GM12878 (cell line): ENCODE measurements at regions not wholly inside any gene's neighbourhood (a gene's known extent, or its start where the extent isn't known, plus 50 kb on each side); places are given as distances from the start of the nearest gene placed in this dataset.

Experiments
- CTCF ChIP-seq, 3 experiments: IDR thresholded peaks in 2 of 3; conservative IDR thresholded peaks in 1 of 3; 2 replicates each; pipeline ENCODE4 v1.5.1; 2011; ENCODE audit warnings: low read depth in 3 of 3, low read length in 3 of 3, mild to moderate bottlenecking in 3 of 3, control low read depth in 2 of 3, moderate library complexity in 2 of 3, inconsistent platforms in 1 of 3, mixed read lengths in 1 of 3; ENCODE audit not compliant: control insufficient read depth in 2 of 3, insufficient read depth in 1 of 3; ENCODE audit errors: extremely low read depth in 1 of 3
- TF ChIP-seq, protein P1 (sequence below): fragments of 450-650 bp; IDR thresholded peaks from 2 replicates; pipeline ENCODE4 v1.6.1; 2017; ENCODE audit warnings: mild to moderate bottlenecking, moderate library complexity

DNA sequence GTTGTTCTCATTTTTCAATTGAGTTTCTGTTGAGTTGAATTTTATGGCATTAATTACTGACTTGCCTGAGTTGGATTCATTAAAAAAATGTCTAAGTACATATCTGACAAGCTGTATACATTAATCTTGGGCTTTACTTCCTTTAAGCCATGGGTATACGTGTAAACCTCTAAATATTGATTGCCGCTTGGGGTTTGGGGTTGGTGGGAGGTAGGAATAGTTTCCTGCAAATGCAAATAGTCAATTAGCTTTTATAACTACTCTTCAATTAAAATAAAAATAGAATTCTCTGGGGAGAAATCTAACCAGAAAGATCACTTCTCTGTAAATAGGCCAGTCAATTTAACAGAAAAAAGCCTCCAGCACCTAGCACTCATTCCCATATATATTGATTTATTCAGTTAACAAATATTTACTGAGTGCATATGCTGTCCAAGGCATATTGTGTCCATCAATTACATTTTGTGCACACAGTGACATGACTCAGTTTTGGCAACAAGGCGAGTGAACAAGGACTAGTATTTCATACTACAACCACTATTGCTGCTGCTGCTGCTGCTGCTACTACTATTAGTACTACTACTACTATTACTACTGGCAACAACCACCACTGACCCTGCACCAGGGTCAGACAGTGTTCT, 306.8 kb downstream of the RFC3 start:
- TF ChIP-seq, protein P1, sequence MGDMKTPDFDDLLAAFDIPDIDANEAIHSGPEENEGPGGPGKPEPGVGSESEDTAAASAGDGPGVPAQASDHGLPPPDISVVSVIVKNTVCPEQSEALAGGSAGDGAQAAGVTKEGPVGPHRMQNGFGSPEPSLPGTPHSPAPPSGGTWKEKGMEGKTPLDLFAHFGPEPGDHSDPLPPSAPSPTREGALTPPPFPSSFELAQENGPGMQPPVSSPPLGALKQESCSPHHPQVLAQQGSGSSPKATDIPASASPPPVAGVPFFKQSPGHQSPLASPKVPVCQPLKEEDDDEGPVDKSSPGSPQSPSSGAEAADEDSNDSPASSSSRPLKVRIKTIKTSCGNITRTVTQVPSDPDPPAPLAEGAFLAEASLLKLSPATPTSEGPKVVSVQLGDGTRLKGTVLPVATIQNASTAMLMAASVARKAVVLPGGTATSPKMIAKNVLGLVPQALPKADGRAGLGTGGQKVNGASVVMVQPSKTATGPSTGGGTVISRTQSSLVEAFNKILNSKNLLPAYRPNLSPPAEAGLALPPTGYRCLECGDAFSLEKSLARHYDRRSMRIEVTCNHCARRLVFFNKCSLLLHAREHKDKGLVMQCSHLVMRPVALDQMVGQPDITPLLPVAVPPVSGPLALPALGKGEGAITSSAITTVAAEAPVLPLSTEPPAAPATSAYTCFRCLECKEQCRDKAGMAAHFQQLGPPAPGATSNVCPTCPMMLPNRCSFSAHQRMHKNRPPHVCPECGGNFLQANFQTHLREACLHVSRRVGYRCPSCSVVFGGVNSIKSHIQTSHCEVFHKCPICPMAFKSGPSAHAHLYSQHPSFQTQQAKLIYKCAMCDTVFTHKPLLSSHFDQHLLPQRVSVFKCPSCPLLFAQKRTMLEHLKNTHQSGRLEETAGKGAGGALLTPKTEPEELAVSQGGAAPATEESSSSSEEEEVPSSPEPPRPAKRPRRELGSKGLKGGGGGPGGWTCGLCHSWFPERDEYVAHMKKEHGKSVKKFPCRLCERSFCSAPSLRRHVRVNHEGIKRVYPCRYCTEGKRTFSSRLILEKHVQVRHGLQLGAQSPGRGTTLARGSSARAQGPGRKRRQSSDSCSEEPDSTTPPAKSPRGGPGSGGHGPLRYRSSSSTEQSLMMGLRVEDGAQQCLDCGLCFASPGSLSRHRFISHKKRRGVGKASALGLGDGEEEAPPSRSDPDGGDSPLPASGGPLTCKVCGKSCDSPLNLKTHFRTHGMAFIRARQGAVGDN: no peak
- no peak for TF ChIP-seq CTCF (IDR thresholded peaks at IDR 0.05 in 2 of 3, conservative IDR thresholded peaks at IDR 0.05 in 1 of 3; ENCODE audit: control insufficient read depth in 2 of 3, extremely low read depth in 1 of 3, insufficient read depth in 1 of 3, low read depth in 3 of 3, low read length in 3 of 3)
